ENCODE measurements at regions not wholly inside any gene's neighbourhood (a gene's known extent, or its start where the extent isn't known, plus 50 kb on each side); places are given as distances from the start of the nearest gene placed in this dataset.

DNA sequence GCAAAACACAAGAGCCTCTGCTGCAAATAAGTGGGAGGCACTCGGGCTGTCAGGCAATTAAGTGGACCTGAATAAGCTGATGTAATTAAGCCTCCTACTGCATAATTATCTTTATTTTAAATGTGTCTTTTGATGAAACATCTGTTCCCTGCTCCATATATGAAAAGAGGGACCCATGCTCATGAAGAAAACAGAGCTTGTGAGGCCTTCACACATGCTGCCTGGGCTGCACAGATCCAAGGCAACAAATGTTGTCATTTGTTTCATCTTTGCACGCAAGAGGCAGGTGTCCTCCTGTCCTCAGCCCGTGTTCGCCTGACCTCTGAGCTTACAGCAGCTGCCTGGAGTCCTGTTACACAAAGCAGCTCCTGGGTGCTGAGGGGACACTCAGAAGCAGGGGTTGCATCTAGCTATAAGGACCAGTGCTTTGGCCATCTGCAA, 381.1 kb downstream of the ZNF608 start:
- no peak overlapping the region for H3K27ac Mint-ChIP-seq
- no peak for ATAC-seq
- H3K9me3 Mint-ChIP-seq: peaks cover 9% of the 10 kb centered on the region
- no peaks in the 10 kb centered on the region for H3K36me3 Mint-ChIP-seq
- H3K4me3 Mint-ChIP-seq: no peak overlapping the region
- H3K27me3 Mint-ChIP-seq: no peaks in the 10 kb centered on the region
- no peaks in the 10 kb centered on the region for H3K4me1 Mint-ChIP-seq

- ATAC-seq: no peak
- Mint-ChIP-seq H3K4me3 (no peak overlapping the region), H3K36me3 (no peaks in the 10 kb centered on the region), H3K9me3 (peaks cover 2% of the 10 kb centered on the region), H3K27me3 (no peaks in the 10 kb centered on the region), H3K4me1 (peaks cover 9% of the 10 kb centered on the region), H3K27ac (no peak overlapping the region)
Observed at GRCh38 chr5:124355928-124356327, 390.5 kb downstream of the ZNF608 start.

GRCh38 chr5:124353016-124353415, 393.4 kb downstream of the ZNF608 start:
- no peaks in the 10 kb centered on the region for H3K36me3 Mint-ChIP-seq
- H3K4me3 Mint-ChIP-seq: no peak overlapping the region
- H3K9me3 Mint-ChIP-seq: peaks cover 2% of the 10 kb centered on the region
- ATAC-seq: no peak
- H3K4me1 Mint-ChIP-seq: peaks cover 9% of the 10 kb centered on the region
- H3K27ac Mint-ChIP-seq: no peak overlapping the region
- H3K27me3 Mint-ChIP-seq: no peaks in the 10 kb centered on the region

DNA sequence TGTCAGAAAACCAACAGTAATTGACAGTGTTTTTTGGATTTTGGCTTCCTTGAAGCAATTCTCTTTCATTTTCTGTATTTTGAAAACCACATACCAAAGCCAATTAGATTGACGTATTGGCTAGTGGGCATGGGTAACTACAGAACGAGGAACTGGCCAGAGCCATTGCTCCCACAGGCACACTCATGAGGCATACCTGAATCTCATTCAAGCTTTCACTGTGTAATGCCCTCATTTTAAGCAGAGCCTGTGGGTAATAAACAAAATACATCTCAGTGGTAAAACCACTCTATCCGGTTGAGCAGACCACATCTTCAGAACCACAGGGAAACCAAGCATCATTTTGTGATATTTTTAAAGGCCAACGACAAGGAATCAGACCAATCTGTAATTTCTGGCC, 394.1 kb downstream of the ZNF608 start:
- Mint-ChIP-seq H3K9me3 (peaks cover 2% of the 10 kb centered on the region), H3K27me3 (no peaks in the 10 kb centered on the region), H3K4me1 (peaks cover 9% of the 10 kb centered on the region), H3K4me3 (no peak overlapping the region), H3K36me3 (no peaks in the 10 kb centered on the region), H3K27ac (no peak overlapping the region)
- peak; percentile 60 for ATAC-seq

DNA sequence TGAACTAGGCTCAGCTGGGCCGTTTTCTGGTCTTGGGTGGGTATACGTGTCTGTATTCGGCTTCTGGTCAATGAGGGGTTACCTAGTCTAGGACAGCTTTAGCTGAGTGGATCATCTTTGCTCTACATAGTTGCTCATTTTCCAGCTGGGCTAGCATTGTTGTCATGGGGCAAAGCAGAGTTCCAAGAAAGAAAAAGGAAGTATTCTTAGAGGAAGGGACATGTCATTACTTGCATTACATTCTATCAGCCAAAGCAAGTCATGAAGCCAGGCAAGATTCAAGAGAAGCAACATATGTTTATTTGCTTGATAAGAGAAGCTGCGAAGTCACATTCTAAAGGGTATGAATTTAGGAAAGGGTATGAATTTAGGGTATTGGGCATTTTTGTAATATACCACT, 396.5 kb downstream of the ZNF608 start:
- peaks cover 2% of the 10 kb centered on the region for H3K9me3 Mint-ChIP-seq
- ATAC-seq: no peak
- H3K36me3 Mint-ChIP-seq: no peaks in the 10 kb centered on the region
- H3K27me3 Mint-ChIP-seq: no peaks in the 10 kb centered on the region
- no peaks in the 10 kb centered on the region for H3K4me1 Mint-ChIP-seq
- H3K27ac Mint-ChIP-seq: no peak overlapping the region
- no peak overlapping the region for H3K4me3 Mint-ChIP-seq

- H3K27ac Mint-ChIP-seq: no peak overlapping the region
- no peaks in the 10 kb centered on the region for H3K4me1 Mint-ChIP-seq
- H3K27me3 Mint-ChIP-seq: no peaks in the 10 kb centered on the region
- no peak overlapping the region for H3K4me3 Mint-ChIP-seq
- H3K9me3 Mint-ChIP-seq: no peaks in the 10 kb centered on the region
- ATAC-seq: peak; percentile 77
- H3K36me3 Mint-ChIP-seq: no peaks in the 10 kb centered on the region
Observed at GRCh38 chr5:124343451-124343867, 403.0 kb downstream of the ZNF608 start.

GRCh38 chr5:124342986-124343385, 403.5 kb downstream of the ZNF608 start:
- Mint-ChIP-seq H3K4me3 (no peak overlapping the region), H3K27ac (no peak overlapping the region), H3K27me3 (no peaks in the 10 kb centered on the region), H3K36me3 (no peaks in the 10 kb centered on the region), H3K9me3 (peaks cover 1% of the 10 kb centered on the region), H3K4me1 (no peaks in the 10 kb centered on the region)
- ATAC-seq: no peak

DNA sequence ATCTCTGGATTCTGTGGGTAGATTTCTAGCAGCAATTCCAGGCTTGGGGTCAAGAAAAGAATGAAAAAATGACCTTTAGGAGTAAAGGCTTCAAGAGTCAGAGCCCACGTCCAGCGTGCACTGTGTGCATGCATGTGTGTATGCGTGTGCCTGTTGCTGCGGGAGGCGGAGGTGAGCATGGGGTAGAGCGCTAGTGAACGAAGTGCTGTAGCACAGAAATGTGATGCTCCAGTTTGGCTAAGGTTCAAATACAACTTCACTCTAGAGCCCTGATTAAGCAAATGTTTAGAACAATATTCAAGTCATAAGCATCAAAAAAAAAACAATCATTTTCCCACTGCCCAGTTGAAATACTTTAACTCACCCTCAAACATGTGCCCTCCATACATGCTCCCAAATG, 403.9 kb downstream of the ZNF608 start:
- no peaks in the 10 kb centered on the region for H3K36me3 Mint-ChIP-seq
- ATAC-seq: no peak
- H3K4me1 Mint-ChIP-seq: no peaks in the 10 kb centered on the region
- no peak overlapping the region for H3K27ac Mint-ChIP-seq
- peaks cover 2% of the 10 kb centered on the region for H3K9me3 Mint-ChIP-seq
- H3K4me3 Mint-ChIP-seq: no peak overlapping the region
- no peaks in the 10 kb centered on the region for H3K27me3 Mint-ChIP-seq

DNA sequence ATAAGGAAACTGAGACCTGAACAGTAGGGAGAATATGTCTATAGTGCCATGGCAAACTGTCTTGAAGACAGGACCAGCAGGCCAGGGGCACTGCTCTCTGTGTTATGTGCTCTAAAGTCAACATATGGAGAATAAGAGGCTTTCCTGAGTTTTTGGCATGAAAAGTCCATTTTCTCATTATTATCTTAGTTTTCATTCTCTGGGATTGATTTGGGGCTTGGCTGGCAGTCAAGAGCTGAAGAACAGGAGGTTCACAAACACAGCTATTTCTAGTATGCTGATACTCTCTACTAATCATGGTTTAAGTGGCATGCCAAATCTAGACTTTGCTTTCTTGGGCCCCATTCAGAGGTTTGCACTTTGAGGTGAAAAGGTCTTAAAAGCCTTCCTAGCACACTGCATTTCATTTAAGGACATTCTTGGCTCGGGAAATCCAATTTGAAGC, 404.4 kb downstream of the ZNF608 start:
- Mint-ChIP-seq H3K9me3 (peaks cover 2% of the 10 kb centered on the region), H3K4me1 (no peaks in the 10 kb centered on the region), H3K4me3 (no peak overlapping the region), H3K27ac (no peak overlapping the region), H3K27me3 (no peaks in the 10 kb centered on the region), H3K36me3 (no peaks in the 10 kb centered on the region)
- no peak for ATAC-seq

- no peak overlapping the region for H3K27ac Mint-ChIP-seq
- no peaks in the 10 kb centered on the region for H3K4me1 Mint-ChIP-seq
- peaks cover 2% of the 10 kb centered on the region for H3K9me3 Mint-ChIP-seq
- no peaks in the 10 kb centered on the region for H3K36me3 Mint-ChIP-seq
- no peak for ATAC-seq
- no peaks in the 10 kb centered on the region for H3K27me3 Mint-ChIP-seq
- no peak overlapping the region for H3K4me3 Mint-ChIP-seq
Observed at GRCh38 chr5:124341066-124341858, 405.2 kb downstream of the ZNF608 start.

DNA sequence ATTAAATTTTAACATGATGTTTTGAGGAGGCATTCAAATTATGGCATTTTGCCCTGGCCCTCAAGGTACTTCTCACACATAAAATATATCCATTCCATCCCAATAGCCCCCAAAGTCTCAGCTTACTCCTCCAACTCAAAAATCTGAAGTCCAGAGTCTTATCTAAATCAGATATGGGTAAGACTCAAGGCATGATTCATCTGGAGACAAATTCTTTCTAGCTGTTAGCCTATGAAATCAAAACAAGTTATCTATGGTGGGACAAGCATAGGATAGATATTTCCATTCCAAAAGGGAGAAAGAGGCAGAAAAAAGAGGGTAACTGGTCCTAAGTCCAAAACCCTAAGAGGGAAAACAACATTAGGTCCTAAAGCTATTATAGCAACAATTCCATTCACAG, 408.4 kb downstream of the ZNF608 start:
- peaks cover 2% of the 10 kb centered on the region for H3K9me3 Mint-ChIP-seq
- no peaks in the 10 kb centered on the region for H3K27me3 Mint-ChIP-seq
- no peak overlapping the region for H3K4me3 Mint-ChIP-seq
- H3K27ac Mint-ChIP-seq: no peak overlapping the region
- no peak for ATAC-seq
- no peaks in the 10 kb centered on the region for H3K4me1 Mint-ChIP-seq
- no peaks in the 10 kb centered on the region for H3K36me3 Mint-ChIP-seq

GRCh38 chr5:124333298-124333979, 413.0 kb downstream of the ZNF608 start:
- Mint-ChIP-seq H3K9me3 (peaks cover 5% of the 10 kb centered on the region), H3K27me3 (no peaks in the 10 kb centered on the region), H3K27ac (no peak overlapping the region), H3K36me3 (no peaks in the 10 kb centered on the region), H3K4me3 (no peak overlapping the region), H3K4me1 (no peaks in the 10 kb centered on the region)
- ATAC-seq: no peak

- Mint-ChIP-seq H3K27me3 (no peaks in the 10 kb centered on the region), H3K27ac (no peak overlapping the region), H3K4me1 (no peaks in the 10 kb centered on the region), H3K36me3 (no peaks in the 10 kb centered on the region), H3K4me3 (no peak overlapping the region), H3K9me3 (peaks cover 3% of the 10 kb centered on the region)
- no peak for ATAC-seq
Observed at GRCh38 chr5:124332273-124332672, 414.2 kb downstream of the ZNF608 start.

DNA sequence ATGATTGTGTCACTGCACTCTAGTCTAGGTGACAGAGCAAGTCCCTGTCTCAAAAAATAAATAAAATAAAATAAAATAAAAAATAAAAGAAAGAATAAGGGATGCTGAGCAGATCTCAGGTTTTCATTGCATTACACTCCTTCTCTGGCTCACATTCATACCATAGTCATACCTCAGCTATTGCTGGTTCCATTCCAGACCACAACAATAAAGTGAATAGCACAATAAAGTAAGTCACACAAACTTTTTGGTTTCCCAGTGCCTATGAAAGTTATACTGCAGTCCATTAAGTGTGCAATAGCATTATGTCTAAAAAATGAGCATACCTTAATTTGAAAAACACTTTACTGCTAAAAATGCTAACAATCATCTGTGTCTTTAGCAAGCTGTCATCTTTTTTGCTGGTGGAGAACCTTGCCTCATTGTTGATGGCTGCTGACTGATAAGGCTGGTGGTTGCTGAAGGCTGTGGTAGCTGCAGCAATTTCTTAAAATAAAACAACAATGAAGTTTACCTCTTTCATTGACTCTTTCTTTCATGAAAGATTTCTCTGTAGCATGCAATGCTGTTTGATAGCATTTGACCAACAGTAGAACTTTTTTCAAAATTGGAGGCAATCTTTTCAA, 415.7 kb downstream of the ZNF608 start:
- Mint-ChIP-seq H3K4me1 (no peaks in the 10 kb centered on the region), H3K27me3 (no peaks in the 10 kb centered on the region), H3K9me3 (peaks cover 3% of the 10 kb centered on the region), H3K36me3 (no peaks in the 10 kb centered on the region), H3K4me3 (no peak overlapping the region), H3K27ac (no peak overlapping the region)
- ATAC-seq: no peak

GRCh38 chr5:124328201-124328600, 418.2 kb downstream of the ZNF608 start:
- Mint-ChIP-seq H3K9me3 (peaks cover 3% of the 10 kb centered on the region), H3K27me3 (no peaks in the 10 kb centered on the region), H3K27ac (no peak overlapping the region), H3K4me1 (no peaks in the 10 kb centered on the region), H3K36me3 (no peaks in the 10 kb centered on the region), H3K4me3 (no peak overlapping the region)
- no peak for ATAC-seq

- no peaks in the 10 kb centered on the region for H3K4me1 Mint-ChIP-seq
- H3K9me3 Mint-ChIP-seq: peaks cover 2% of the 10 kb centered on the region
- no peaks in the 10 kb centered on the region for H3K36me3 Mint-ChIP-seq
- no peak for ATAC-seq
- no peaks in the 10 kb centered on the region for H3K27me3 Mint-ChIP-seq
- no peak overlapping the region for H3K4me3 Mint-ChIP-seq
- no peak overlapping the region for H3K27ac Mint-ChIP-seq
Observed at GRCh38 chr5:124318661-124319060, 427.8 kb downstream of the ZNF608 start.

Data from stimulated activated memory B cell treated with anti-CD40 and anti-IgM and Interleukin-4, amounts not matched to agents 10 μg/mL and 1 μg/mL and 100 μg/mL, for 72 hours (primary cell).